ENCODE measurements at regions not wholly inside any gene's neighbourhood (a gene's known extent, or its start where the extent isn't known, plus 50 kb on each side); places are given as distances from the start of the nearest gene placed in this dataset.

DNA sequence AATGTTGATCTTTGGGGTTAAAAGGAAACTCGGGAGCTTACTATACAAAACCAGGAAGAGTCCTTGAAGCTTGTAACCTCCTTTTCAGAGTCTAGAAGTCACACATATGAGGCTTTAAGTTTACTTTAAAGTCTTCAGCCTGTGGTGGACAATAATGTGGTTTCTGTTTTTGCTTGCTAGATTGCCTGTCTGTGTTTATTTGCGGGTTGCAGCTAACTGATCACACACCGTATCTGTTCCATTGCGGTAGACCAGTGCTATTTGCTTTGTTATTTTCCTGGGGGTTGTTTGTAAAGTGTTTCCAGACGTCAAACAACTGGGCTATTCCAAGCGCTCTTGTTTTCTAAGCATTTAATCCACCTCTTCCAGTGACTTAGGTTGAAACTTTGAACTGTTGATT is 143.0 kb upstream of the GYPA start:
- TF ChIP-seq, protein P1, sequence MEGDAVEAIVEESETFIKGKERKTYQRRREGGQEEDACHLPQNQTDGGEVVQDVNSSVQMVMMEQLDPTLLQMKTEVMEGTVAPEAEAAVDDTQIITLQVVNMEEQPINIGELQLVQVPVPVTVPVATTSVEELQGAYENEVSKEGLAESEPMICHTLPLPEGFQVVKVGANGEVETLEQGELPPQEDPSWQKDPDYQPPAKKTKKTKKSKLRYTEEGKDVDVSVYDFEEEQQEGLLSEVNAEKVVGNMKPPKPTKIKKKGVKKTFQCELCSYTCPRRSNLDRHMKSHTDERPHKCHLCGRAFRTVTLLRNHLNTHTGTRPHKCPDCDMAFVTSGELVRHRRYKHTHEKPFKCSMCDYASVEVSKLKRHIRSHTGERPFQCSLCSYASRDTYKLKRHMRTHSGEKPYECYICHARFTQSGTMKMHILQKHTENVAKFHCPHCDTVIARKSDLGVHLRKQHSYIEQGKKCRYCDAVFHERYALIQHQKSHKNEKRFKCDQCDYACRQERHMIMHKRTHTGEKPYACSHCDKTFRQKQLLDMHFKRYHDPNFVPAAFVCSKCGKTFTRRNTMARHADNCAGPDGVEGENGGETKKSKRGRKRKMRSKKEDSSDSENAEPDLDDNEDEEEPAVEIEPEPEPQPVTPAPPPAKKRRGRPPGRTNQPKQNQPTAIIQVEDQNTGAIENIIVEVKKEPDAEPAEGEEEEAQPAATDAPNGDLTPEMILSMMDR (IDR thresholded peaks at IDR 0.05; ENCODE audit: unreplicated experiment) = no peak
- no peak overlapping the region for H3K4me3 Mint-ChIP-seq (ENCODE audit: unreplicated experiment)
- H3K27me3 Mint-ChIP-seq (ENCODE audit: insufficient read depth, unreplicated experiment) = no peaks in the 10 kb centered on the region
- DNase-seq (ENCODE audit: unreplicated experiment) = no peak
- ChIA-PET CTCF (interaction anchor here (0.6 kb wide), 1 partner anchor 530 kb away, joined by 3 read pairs; no protein-coding TSS in a partner anchor), POLR2A (no interaction called here)
- intact Hi-C loops (cut with micrococcal nuclease) = loop anchor here (5.0 kb wide), 1 partner anchor 89 kb away; no protein-coding TSS in a partner anchor
- BruUV-seq (replicated peaks) = no TSS peak
- H3K4me1 Mint-ChIP-seq (ENCODE audit: insufficient read depth, unreplicated experiment) = no peaks in the 10 kb centered on the region
- no peaks in the 10 kb centered on the region for H3K9me3 Mint-ChIP-seq (ENCODE audit: unreplicated experiment)
- no peak overlapping the region for H3K27ac Mint-ChIP-seq (ENCODE audit: low read depth, unreplicated experiment)
- H3K36me3 Mint-ChIP-seq (ENCODE audit: insufficient read depth, unreplicated experiment) = no peaks in the 10 kb centered on the region

DNA sequence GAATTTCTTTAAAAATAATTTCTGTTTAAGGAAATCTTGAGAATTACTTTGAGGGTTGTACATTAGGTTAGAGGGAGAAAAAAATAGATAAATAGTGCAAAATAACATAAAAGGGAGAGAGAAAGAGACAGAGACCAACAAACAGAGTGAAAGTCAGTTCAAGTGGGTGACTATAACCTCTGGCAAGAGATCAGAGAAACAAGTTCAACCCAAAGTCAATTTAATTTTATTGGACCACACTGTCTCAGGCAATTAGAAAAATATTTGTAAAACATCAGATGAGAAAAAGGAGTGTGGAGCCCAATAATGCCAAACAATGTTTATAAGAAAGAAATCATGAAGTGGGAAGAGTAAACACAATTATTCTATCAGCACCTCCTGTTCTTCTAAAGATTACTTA is 143.5 kb upstream of the GYPA start:
- DNase-seq (ENCODE audit: unreplicated experiment) = no peak
- Mint-ChIP-seq H3K27me3 (ENCODE audit: insufficient read depth, unreplicated experiment) (no peaks in the 10 kb centered on the region), H3K36me3 (ENCODE audit: insufficient read depth, unreplicated experiment) (no peaks in the 10 kb centered on the region), H3K4me3 (ENCODE audit: unreplicated experiment) (no peak overlapping the region), H3K27ac (ENCODE audit: low read depth, unreplicated experiment) (no peak overlapping the region), H3K9me3 (ENCODE audit: unreplicated experiment) (no peaks in the 10 kb centered on the region), H3K4me1 (ENCODE audit: insufficient read depth, unreplicated experiment) (no peaks in the 10 kb centered on the region)
- BruUV-seq (replicated peaks) = no TSS peak
- ChIA-PET POLR2A (no interaction called here), CTCF (interaction anchor here (0.6 kb wide), 1 partner anchor 530 kb away, joined by 3 read pairs; no protein-coding TSS in a partner anchor)
- intact Hi-C loops (cut with micrococcal nuclease) = loop anchor here (5.0 kb wide), 1 partner anchor 88 kb away; no protein-coding TSS in a partner anchor
- TF ChIP-seq, protein P1 (IDR thresholded peaks at IDR 0.05; ENCODE audit: unreplicated experiment) = no peak

DNA sequence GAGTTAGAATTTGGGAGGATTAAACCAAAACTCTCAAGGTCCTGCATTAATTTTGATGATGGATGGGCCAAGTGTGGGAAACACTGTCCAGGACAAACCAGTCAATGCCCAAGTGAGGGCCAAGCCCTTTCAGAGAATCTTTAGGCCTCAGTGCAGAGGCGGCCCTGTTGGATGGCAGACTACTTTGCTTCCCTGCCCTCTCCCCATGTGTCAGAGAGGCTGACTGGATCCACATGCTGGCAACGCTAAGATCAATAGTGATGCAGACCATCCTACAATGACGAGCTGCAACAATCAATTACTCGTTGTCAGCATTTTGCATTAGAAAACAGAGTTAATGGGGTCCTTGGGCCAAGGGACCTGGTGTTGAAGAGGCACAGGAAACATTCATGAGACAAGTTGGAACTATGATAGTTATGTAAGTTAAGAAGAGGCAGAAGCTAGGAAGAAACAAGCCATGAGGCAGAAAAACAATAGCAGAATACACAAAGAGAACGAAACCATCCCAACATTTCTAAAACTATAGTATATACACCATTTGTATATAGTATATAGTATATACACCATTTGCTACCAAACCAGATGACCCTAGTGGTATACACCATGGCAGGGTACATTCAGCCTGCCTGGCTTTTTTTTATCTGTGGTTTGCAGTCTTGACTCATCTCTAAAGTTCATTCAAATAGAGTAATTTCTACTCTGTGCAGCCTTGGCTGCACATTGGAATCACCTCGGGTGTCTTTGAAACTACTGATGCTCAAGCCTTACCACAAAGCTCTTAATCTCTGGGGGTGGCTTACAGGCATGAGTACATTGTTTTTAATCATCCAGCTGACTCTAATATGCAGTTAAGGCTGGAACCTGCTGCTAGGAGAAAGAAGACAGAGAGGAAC is 147.7 kb upstream of the GYPA start:
- H3K27ac Mint-ChIP-seq (ENCODE audit: low read depth, unreplicated experiment) = no peak overlapping the region
- H3K27me3 Mint-ChIP-seq (ENCODE audit: insufficient read depth, unreplicated experiment) = no peaks in the 10 kb centered on the region
- TF ChIP-seq, protein P1 (IDR thresholded peaks at IDR 0.05; ENCODE audit: unreplicated experiment) = no peak
- DNase-seq (ENCODE audit: unreplicated experiment) = no peak
- ChIA-PET CTCF (no interaction called here), POLR2A (no interaction called here)
- H3K4me3 Mint-ChIP-seq (ENCODE audit: unreplicated experiment) = no peak overlapping the region
- H3K4me1 Mint-ChIP-seq (ENCODE audit: insufficient read depth, unreplicated experiment) = peaks cover 6% of the 10 kb centered on the region
- no peaks in the 10 kb centered on the region for H3K36me3 Mint-ChIP-seq (ENCODE audit: insufficient read depth, unreplicated experiment)
- intact Hi-C loops (cut with micrococcal nuclease) = no loop called here
- BruUV-seq (replicated peaks) = no TSS peak
- H3K9me3 Mint-ChIP-seq (ENCODE audit: unreplicated experiment) = no peaks in the 10 kb centered on the region

DNA sequence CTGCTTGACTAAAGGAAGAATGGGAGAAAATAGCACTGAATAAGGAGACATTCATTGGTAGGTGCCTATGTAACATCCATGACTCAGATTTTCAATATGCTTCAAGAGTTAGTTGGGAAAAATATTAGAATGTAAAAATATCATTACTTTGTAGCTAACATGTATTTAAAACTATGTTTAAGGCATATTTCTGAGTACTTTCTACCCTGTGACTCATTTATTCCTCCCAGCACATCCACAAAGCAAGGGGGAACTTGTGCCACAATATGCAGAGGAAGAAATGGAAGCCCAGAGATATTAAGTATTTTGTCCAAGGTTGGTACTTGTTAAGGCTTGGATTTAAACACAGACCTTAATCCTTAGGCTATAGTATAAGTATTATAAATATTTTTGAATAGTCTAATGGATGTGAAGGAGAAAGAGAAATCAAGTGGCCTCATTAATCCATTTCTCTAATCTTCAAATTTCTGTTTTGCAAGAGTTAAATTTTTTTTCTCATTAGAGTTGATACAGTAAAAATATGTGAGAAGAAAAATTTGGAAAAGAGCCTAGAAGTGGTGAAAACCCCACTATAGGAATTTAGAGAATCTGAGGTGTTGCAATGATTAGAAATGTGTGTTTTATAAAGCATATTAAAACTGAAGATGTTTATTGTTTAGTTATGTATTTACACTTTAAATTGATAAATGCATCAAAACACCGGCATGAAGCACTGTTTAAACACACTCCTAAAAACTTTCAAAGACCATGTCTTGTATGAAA is 149.3 kb upstream of the GYPA start:
- intact Hi-C loops (cut with micrococcal nuclease) = no loop called here
- DNase-seq (ENCODE audit: unreplicated experiment) = peak; percentile 26
- ChIA-PET CTCF (interaction anchor here (0.6 kb wide), 1 partner anchor 229 kb away, joined by 3 read pairs; no protein-coding TSS in a partner anchor), POLR2A (no interaction called here)
- H3K27me3 Mint-ChIP-seq (ENCODE audit: insufficient read depth, unreplicated experiment) = no peaks in the 10 kb centered on the region
- no peaks in the 10 kb centered on the region for H3K36me3 Mint-ChIP-seq (ENCODE audit: insufficient read depth, unreplicated experiment)
- H3K9me3 Mint-ChIP-seq (ENCODE audit: unreplicated experiment) = no peaks in the 10 kb centered on the region
- TF ChIP-seq, protein P1 (IDR thresholded peaks at IDR 0.05; ENCODE audit: unreplicated experiment) = no peak
- peaks cover 13% of the 10 kb centered on the region for H3K4me1 Mint-ChIP-seq (ENCODE audit: insufficient read depth, unreplicated experiment)
- H3K27ac Mint-ChIP-seq (ENCODE audit: low read depth, unreplicated experiment) = no peak overlapping the region
- H3K4me3 Mint-ChIP-seq (ENCODE audit: unreplicated experiment) = no peak overlapping the region
- BruUV-seq (replicated peaks) = no TSS peak
